ELR (cell line): ENCODE measurements at regions not wholly inside any gene's neighbourhood (a gene's known extent, or its start where the extent isn't known, plus 50 kb on each side); places are given as distances from the start of the nearest gene placed in this dataset.
"Not testable (repeated sequence)": the region's sequence is repeated elsewhere in the genome, so short reads cannot be mapped to it uniquely, and the experiment has no call there.

Source experiments
- DNase-seq: peaks from one replicate; pipeline ENCODE4 v3.0.0-alpha.2; 2015; ENCODE audit warnings: low read depth

GRCh38 chr7:115789901-115790300 is 240.7 kb downstream of the TFEC start:
- DNase-seq: no peak

- DNase-seq: not testable (repeated sequence)
Measured at GRCh38 chr7:115789473-115789872, 241.1 kb downstream of the TFEC start.

GRCh38 chr7:115782696-115783490 is 247.7 kb downstream of the TFEC start:
- no peak for DNase-seq

GRCh38 chr7:115779561-115779960 is 251.0 kb downstream of the TFEC start:
- DNase-seq: peak; percentile 41

GRCh38 chr7:115775981-115776380 is 254.6 kb downstream of the TFEC start:
- no peak for DNase-seq

- no peak for DNase-seq
Measured at GRCh38 chr7:115763347-115763746, 267.2 kb downstream of the TFEC start.

- DNase-seq: no peak
Measured at GRCh38 chr7:115758025-115758424, 272.5 kb downstream of the TFEC start.

- DNase-seq: no peak
Measured at GRCh38 chr7:115754226-115754625, 276.3 kb downstream of the TFEC start.

- peak; percentile 3 for DNase-seq
Measured at GRCh38 chr7:115749924-115750323, 280.6 kb downstream of the TFEC start.

- DNase-seq: peak; percentile 43
Measured at GRCh38 chr7:115748123-115748738, 282.3 kb downstream of the TFEC start.

- DNase-seq: no peak
Measured at GRCh38 chr7:115747174-115747573, 283.4 kb downstream of the TFEC start.

- no peak for DNase-seq
Measured at GRCh38 chr7:115740043-115740442, 290.5 kb downstream of the TFEC start.

GRCh38 chr7:115734641-115735040 is 295.9 kb downstream of the TFEC start:
- DNase-seq: no peak

GRCh38 chr7:115731796-115732471 is 298.6 kb downstream of the TFEC start:
- no peak for DNase-seq

GRCh38 chr7:115728518-115728917 is 302.0 kb downstream of the TFEC start:
- DNase-seq: no peak

- DNase-seq: no peak
Measured at GRCh38 chr7:115724400-115725056, 306.0 kb downstream of the TFEC start.

- no peak for DNase-seq
Measured at GRCh38 chr7:115722302-115722977, 308.1 kb downstream of the TFEC start.

- no peak for DNase-seq
Measured at GRCh38 chr7:115721293-115722217, 309.0 kb downstream of the TFEC start.

- no peak for DNase-seq
Measured at GRCh38 chr7:115719963-115720362, 310.6 kb downstream of the TFEC start.

- DNase-seq: no peak
Measured at GRCh38 chr7:115709664-115710063, 320.9 kb downstream of the TFEC start.

GRCh38 chr7:115708013-115708341 is 322.6 kb downstream of the TFEC start:
- no peak for DNase-seq
